ENCODE measurements at regions not wholly inside any gene's neighbourhood (a gene's known extent, or its start where the extent isn't known, plus 50 kb on each side); places are given as distances from the start of the nearest gene placed in this dataset.

- Histone ChIP-seq H3K4me3 (ENCODE audit: low read depth, low read length) (no peak overlapping the region), H3K36me3 (replicated peaks) (no peaks in the 10 kb centered on the region), H3K27ac (no peak overlapping the region), H3K27me3 (replicated peaks) (no peaks in the 10 kb centered on the region)
- TF ChIP-seq CTCF (IDR thresholded peaks at IDR 0.05; ENCODE audit: low read depth, low read length, missing control alignments) = no peak
- in situ Hi-C loops (cut with HindIII; ENCODE audit: low pct_ligation_motif_present, low sequenced_read_pairs) = no loop called here
- no peak for DNase-seq
These were observed 59.2 kb downstream of the C9orf50 start for GRCh38 chr9:129561594-129562281.

GRCh38 chr9:129560881-129561306 is 60.0 kb downstream of the C9orf50 start:
- H3K36me3 ChIP-seq (replicated peaks) = no peaks in the 10 kb centered on the region
- no peak for TF ChIP-seq CTCF (IDR thresholded peaks at IDR 0.05; ENCODE audit: low read depth, low read length, missing control alignments)
- in situ Hi-C loops (cut with HindIII; ENCODE audit: low pct_ligation_motif_present, low sequenced_read_pairs) = no loop called here
- no peaks in the 10 kb centered on the region for H3K27me3 ChIP-seq (replicated peaks)
- DNase-seq = no peak
- no peak overlapping the region for H3K4me3 ChIP-seq (ENCODE audit: low read depth, low read length)
- no peak overlapping the region for H3K27ac ChIP-seq

GRCh38 chr9:129559506-129559881 is 61.4 kb downstream of the C9orf50 start:
- no peaks in the 10 kb centered on the region for H3K36me3 ChIP-seq (replicated peaks)
- DNase-seq = no peak
- H3K4me3 ChIP-seq (ENCODE audit: low read depth, low read length) = no peak overlapping the region
- no peaks in the 10 kb centered on the region for H3K27me3 ChIP-seq (replicated peaks)
- in situ Hi-C loops (cut with HindIII; ENCODE audit: low pct_ligation_motif_present, low sequenced_read_pairs) = no loop called here
- TF ChIP-seq CTCF (IDR thresholded peaks at IDR 0.05; ENCODE audit: low read depth, low read length, missing control alignments) = no peak
- H3K27ac ChIP-seq = no peak overlapping the region

GRCh38 chr9:129558551-129559505 is 62.1 kb downstream of the C9orf50 start:
- in situ Hi-C loops (cut with HindIII; ENCODE audit: low pct_ligation_motif_present, low sequenced_read_pairs) = no loop called here
- H3K27me3 ChIP-seq (replicated peaks) = no peaks in the 10 kb centered on the region
- H3K36me3 ChIP-seq (replicated peaks) = no peaks in the 10 kb centered on the region
- H3K4me3 ChIP-seq (ENCODE audit: low read depth, low read length) = no peak overlapping the region
- H3K27ac ChIP-seq = no peak overlapping the region
- DNase-seq = no peak
- TF ChIP-seq CTCF (IDR thresholded peaks at IDR 0.05; ENCODE audit: low read depth, low read length, missing control alignments) = no peak

GRCh38 chr9:129558063-129558550 is 62.8 kb downstream of the C9orf50 start:
- H3K27ac ChIP-seq = no peak overlapping the region
- in situ Hi-C loops (cut with HindIII; ENCODE audit: low pct_ligation_motif_present, low sequenced_read_pairs) = no loop called here
- no peak for TF ChIP-seq CTCF (IDR thresholded peaks at IDR 0.05; ENCODE audit: low read depth, low read length, missing control alignments)

More at GRCh38 chr9:129558063-129558550, 62.8 kb downstream of the C9orf50 start:
- no peak for DNase-seq
- H3K4me3 ChIP-seq (ENCODE audit: low read depth, low read length) = no peak overlapping the region
- H3K36me3 ChIP-seq (replicated peaks) = no peaks in the 10 kb centered on the region
- H3K27me3 ChIP-seq (replicated peaks) = no peaks in the 10 kb centered on the region

Measured in brain microvascular endothelial cell (primary cell).